GM23338 (cell line): ENCODE measurements at regions not wholly inside any gene's neighbourhood (a gene's known extent, or its start where the extent isn't known, plus 50 kb on each side); places are given as distances from the start of the nearest gene placed in this dataset.

Experiments used
- ATAC-seq: fragments of 200-7000 bp; cut with Tn5 transposase; 3 replicates; pipeline ENCODE4 v1.9.1; 2020
- DNase-seq: peaks from one replicate; pipeline ENCODE4 v3.0.0-alpha.2; 2015; ENCODE audit warnings: low spot score
- H2AFZ ChIP-seq: fragments of 200-600 bp; sonication (generic); 2 replicates; pipeline ENCODE4 v1.8.0; 2016; ENCODE audit warnings: antibody characterized with exemption, mild to moderate bottlenecking, moderate library complexity
- H3F3A ChIP-seq: fragments of 200-600 bp; sonication (generic); replicated peaks from 2 replicates; pipeline ENCODE4 v1.8.0; 2017; ENCODE audit warnings: antibody characterized with exemption, mixed run types, low read depth
- H3K27ac ChIP-seq: fragments of 200-600 bp; sonication (generic); 2 replicates; pipeline ENCODE4 v1.6.1; 2016; ENCODE audit warnings: low read depth
- H3K27me3 ChIP-seq: fragments of 200-600 bp; sonication (generic); 2 replicates; pipeline ENCODE4 v1.8.0; 2016; ENCODE audit warnings: mild to moderate bottlenecking, mixed run types, moderate library complexity; ENCODE audit not compliant: insufficient read depth
- H3K36me3 ChIP-seq: fragments of 200-600 bp; sonication (generic); 2 replicates; pipeline ENCODE4 v1.8.0; 2016; ENCODE audit warnings: mild to moderate bottlenecking; ENCODE audit not compliant: insufficient read depth
- H3K4me1 ChIP-seq: fragments of 200-600 bp; sonication (generic); 2 replicates; pipeline ENCODE4 v1.8.0; 2016; ENCODE audit warnings: mild to moderate bottlenecking, moderate library complexity; ENCODE audit not compliant: insufficient read depth
- H3K4me2 ChIP-seq: fragments of 200-600 bp; sonication (generic); 2 replicates; pipeline ENCODE4 v1.7.1; 2017; ENCODE audit warnings: mixed run types
- H3K4me3 ChIP-seq: fragments of 200-600 bp; sonication (generic); 2 replicates; pipeline ENCODE4 v1.6.1; 2016; ENCODE audit warnings: mixed run types
- H3K79me2 ChIP-seq: fragments of 200-600 bp; sonication (generic); replicated peaks from 2 replicates; pipeline ENCODE4 v1.8.0; 2017; ENCODE audit warnings: mild to moderate bottlenecking; ENCODE audit not compliant: insufficient read depth
- H3K9me2 ChIP-seq: fragments of 200-600 bp; sonication (generic); 2 replicates; pipeline ENCODE4 v1.8.0; 2017; ENCODE audit not compliant: insufficient read depth
- H4K20me1 ChIP-seq: fragments of 200-600 bp; sonication (generic); replicated peaks from 2 replicates; pipeline ENCODE4 v1.8.0; 2017; ENCODE audit warnings: mild to moderate bottlenecking; ENCODE audit not compliant: insufficient read depth
- H3K27ac Mint-ChIP-seq: 2 replicates; pipeline ENCODE4 v1.8.0; 2020; ENCODE audit warnings: inconsistent platforms, mild to moderate bottlenecking, moderate library complexity, mixed read lengths
- H3K27me3 Mint-ChIP-seq: 3 replicates; pipeline ENCODE4 v1.8.0; 2022; ENCODE audit warnings: low read depth, mild to moderate bottlenecking, moderate library complexity, mixed read lengths, inconsistent platforms; ENCODE audit not compliant: insufficient read depth, poor library complexity
- H3K36me3 Mint-ChIP-seq: 3 replicates; pipeline ENCODE4 v1.8.0; 2021; ENCODE audit warnings: low read depth, mild to moderate bottlenecking, inconsistent platforms, moderate library complexity, mixed read lengths
- H3K4me1 Mint-ChIP-seq: 3 replicates; pipeline ENCODE4 v1.8.0; 2020; ENCODE audit warnings: mild to moderate bottlenecking, inconsistent platforms, mixed read lengths
- H3K4me3 Mint-ChIP-seq: 3 replicates; pipeline ENCODE4 v1.8.0; 2021; ENCODE audit warnings: moderate library complexity, mild to moderate bottlenecking, inconsistent platforms, mixed read lengths
- H3K9me3 Mint-ChIP-seq: 3 replicates; pipeline ENCODE4 v1.8.0; 2020; ENCODE audit warnings: moderate library complexity, mild to moderate bottlenecking, inconsistent platforms, mixed read lengths
- CREB1 ChIP-seq: fragments of 250-450 bp; sonication (Bioruptor Pico); IDR thresholded peaks from 2 replicates; pipeline ENCODE4 v1.5.0; 2020; ENCODE audit warnings: low read depth, mild to moderate bottlenecking, moderate library complexity
- ETS1 ChIP-seq: IDR thresholded peaks from 2 replicates; pipeline ENCODE4 v1.6.1; 2016; ENCODE audit warnings: antibody characterized with exemption
- NANOG ChIP-seq: IDR thresholded peaks from 2 replicates; pipeline ENCODE4 v1.6.1; 2016; ENCODE audit warnings: antibody characterized with exemption, borderline replicate concordance
- STAT1 ChIP-seq: IDR thresholded peaks from one replicate; pipeline ENCODE4 v1.6.1; 2016; ENCODE audit warnings: antibody characterized with exemption; ENCODE audit not compliant: unreplicated experiment
- ZNF462 ChIP-seq: fragments of 250-450 bp; sonication (Bioruptor Pico); IDR thresholded peaks from 2 replicates; pipeline ENCODE4 v1.5.0; 2020; ENCODE audit warnings: mild to moderate bottlenecking, moderate library complexity

GRCh38 chr17:68732301-68732749 lies 131.2 kb upstream of the FAM20A start:
- no peak overlapping the region for H3K4me3 Mint-ChIP-seq
- Histone ChIP-seq H4K20me1 (no peaks in the 10 kb centered on the region), H3K79me2 (no peaks in the 10 kb centered on the region), H3K4me2 (peak overlapping the region; percentile 27; the same call in 1 of the 2 replicates), H3K36me3 (peaks cover 7% of the 10 kb centered on the region; the same call in 1 of the 2 replicates), H2AFZ (no peak overlapping the region), H3K27me3 (no peaks in the 10 kb centered on the region), H3K27ac (peak overlapping the region; percentile 65; the same call in 1 of the 2 replicates), H3K9me2 (peaks cover 9% of the 10 kb centered on the region; the same call in 1 of the 2 replicates), H3K4me1 (peaks cover 15% of the 10 kb centered on the region), H3K4me3 (no peak overlapping the region), H3F3A (no peaks in the 10 kb centered on the region)
- H3K27ac Mint-ChIP-seq = peak overlapping the region; percentile 77
- H3K27me3 Mint-ChIP-seq = peaks cover 2% of the 10 kb centered on the region
- TF ChIP-seq NANOG (peak; percentile 59; the same call in 1 of the 2 replicates), CREB1 (CRISPR knock-in tag) (no peak), ETS1 (no peak), STAT1 (no peak), ZNF462 (peak; percentile 41; the same call in 1 of the 2 replicates)
- H3K4me1 Mint-ChIP-seq = peaks cover 21% of the 10 kb centered on the region
- ATAC-seq = peak; percentile 91
- peaks cover 65% of the 10 kb centered on the region for H3K9me3 Mint-ChIP-seq
- DNase-seq = peak; percentile 67
- H3K36me3 Mint-ChIP-seq = peaks cover 57% of the 10 kb centered on the region
